H1 (cell line): ENCODE measurements at regions not wholly inside any gene's neighbourhood (a gene's known extent, or its start where the extent isn't known, plus 50 kb on each side); places are given as distances from the start of the nearest gene placed in this dataset.

ENCODE experiments used
- SP1 ChIP-seq: IDR thresholded peaks from 2 replicates; pipeline ENCODE4 v1.6.1; 2011; ENCODE audit warnings: low read depth, low read length
- ZNF274 ChIP-seq: IDR thresholded peaks from 2 replicates; pipeline ENCODE4 v1.7.0; 2012; ENCODE audit warnings: low read length, borderline replicate concordance; ENCODE audit errors: extremely low read depth
- TF ChIP-seq, protein P1 (sequence below): fragments of 300-600 bp; sonication (generic); IDR thresholded peaks from 2 replicates; pipeline ENCODE4 v1.7.1; 2012; ENCODE audit warnings: low read length, moderate library complexity, mild to moderate bottlenecking, inconsistent platforms; ENCODE audit not compliant: insufficient replicate concordance
- TF ChIP-seq, protein P2 (sequence below): IDR thresholded peaks from 2 replicates; pipeline ENCODE4 v1.6.1; 2012; ENCODE audit warnings: inconsistent platforms

DNA sequence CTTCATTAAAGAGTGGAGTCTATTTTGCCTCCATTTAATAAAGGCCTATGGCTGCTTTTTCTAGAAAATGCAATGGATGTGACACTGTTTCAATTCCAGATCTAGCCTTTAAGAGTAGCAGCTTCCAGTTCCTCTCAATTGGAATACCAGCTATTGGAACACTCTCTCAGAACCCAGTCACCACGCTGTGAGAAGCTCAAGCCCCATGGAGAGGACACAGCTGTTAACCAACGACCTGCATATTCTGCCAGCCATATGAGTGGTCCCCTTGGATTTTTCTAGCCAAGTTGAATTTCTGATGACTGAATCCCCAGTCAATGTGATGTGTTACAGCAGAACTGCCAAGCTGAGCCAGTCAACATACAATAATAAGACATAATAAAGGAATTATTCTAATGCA, 131.8 kb downstream of the TMTC3 start (continued):
- TF ChIP-seq, protein P1, sequence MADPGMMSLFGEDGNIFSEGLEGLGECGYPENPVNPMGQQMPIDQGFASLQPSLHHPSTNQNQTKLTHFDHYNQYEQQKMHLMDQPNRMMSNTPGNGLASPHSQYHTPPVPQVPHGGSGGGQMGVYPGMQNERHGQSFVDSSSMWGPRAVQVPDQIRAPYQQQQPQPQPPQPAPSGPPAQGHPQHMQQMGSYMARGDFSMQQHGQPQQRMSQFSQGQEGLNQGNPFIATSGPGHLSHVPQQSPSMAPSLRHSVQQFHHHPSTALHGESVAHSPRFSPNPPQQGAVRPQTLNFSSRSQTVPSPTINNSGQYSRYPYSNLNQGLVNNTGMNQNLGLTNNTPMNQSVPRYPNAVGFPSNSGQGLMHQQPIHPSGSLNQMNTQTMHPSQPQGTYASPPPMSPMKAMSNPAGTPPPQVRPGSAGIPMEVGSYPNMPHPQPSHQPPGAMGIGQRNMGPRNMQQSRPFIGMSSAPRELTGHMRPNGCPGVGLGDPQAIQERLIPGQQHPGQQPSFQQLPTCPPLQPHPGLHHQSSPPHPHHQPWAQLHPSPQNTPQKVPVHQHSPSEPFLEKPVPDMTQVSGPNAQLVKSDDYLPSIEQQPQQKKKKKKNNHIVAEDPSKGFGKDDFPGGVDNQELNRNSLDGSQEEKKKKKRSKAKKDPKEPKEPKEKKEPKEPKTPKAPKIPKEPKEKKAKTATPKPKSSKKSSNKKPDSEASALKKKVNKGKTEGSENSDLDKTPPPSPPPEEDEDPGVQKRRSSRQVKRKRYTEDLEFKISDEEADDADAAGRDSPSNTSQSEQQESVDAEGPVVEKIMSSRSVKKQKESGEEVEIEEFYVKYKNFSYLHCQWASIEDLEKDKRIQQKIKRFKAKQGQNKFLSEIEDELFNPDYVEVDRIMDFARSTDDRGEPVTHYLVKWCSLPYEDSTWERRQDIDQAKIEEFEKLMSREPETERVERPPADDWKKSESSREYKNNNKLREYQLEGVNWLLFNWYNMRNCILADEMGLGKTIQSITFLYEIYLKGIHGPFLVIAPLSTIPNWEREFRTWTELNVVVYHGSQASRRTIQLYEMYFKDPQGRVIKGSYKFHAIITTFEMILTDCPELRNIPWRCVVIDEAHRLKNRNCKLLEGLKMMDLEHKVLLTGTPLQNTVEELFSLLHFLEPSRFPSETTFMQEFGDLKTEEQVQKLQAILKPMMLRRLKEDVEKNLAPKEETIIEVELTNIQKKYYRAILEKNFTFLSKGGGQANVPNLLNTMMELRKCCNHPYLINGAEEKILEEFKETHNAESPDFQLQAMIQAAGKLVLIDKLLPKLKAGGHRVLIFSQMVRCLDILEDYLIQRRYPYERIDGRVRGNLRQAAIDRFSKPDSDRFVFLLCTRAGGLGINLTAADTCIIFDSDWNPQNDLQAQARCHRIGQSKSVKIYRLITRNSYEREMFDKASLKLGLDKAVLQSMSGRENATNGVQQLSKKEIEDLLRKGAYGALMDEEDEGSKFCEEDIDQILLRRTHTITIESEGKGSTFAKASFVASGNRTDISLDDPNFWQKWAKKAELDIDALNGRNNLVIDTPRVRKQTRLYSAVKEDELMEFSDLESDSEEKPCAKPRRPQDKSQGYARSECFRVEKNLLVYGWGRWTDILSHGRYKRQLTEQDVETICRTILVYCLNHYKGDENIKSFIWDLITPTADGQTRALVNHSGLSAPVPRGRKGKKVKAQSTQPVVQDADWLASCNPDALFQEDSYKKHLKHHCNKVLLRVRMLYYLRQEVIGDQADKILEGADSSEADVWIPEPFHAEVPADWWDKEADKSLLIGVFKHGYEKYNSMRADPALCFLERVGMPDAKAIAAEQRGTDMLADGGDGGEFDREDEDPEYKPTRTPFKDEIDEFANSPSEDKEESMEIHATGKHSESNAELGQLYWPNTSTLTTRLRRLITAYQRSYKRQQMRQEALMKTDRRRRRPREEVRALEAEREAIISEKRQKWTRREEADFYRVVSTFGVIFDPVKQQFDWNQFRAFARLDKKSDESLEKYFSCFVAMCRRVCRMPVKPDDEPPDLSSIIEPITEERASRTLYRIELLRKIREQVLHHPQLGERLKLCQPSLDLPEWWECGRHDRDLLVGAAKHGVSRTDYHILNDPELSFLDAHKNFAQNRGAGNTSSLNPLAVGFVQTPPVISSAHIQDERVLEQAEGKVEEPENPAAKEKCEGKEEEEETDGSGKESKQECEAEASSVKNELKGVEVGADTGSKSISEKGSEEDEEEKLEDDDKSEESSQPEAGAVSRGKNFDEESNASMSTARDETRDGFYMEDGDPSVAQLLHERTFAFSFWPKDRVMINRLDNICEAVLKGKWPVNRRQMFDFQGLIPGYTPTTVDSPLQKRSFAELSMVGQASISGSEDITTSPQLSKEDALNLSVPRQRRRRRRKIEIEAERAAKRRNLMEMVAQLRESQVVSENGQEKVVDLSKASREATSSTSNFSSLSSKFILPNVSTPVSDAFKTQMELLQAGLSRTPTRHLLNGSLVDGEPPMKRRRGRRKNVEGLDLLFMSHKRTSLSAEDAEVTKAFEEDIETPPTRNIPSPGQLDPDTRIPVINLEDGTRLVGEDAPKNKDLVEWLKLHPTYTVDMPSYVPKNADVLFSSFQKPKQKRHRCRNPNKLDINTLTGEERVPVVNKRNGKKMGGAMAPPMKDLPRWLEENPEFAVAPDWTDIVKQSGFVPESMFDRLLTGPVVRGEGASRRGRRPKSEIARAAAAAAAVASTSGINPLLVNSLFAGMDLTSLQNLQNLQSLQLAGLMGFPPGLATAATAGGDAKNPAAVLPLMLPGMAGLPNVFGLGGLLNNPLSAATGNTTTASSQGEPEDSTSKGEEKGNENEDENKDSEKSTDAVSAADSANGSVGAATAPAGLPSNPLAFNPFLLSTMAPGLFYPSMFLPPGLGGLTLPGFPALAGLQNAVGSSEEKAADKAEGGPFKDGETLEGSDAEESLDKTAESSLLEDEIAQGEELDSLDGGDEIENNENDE: no peak
- TF ChIP-seq, protein P2, sequence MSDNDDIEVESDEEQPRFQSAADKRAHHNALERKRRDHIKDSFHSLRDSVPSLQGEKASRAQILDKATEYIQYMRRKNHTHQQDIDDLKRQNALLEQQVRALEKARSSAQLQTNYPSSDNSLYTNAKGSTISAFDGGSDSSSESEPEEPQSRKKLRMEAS: no peak
- TF ChIP-seq ZNF274 (no peak), SP1 (no peak)
- TF ChIP-seq, all 59 proteins: peak for 0
